Nephron progenitor cell (in vitro differentiated cells): ENCODE measurements at regions not wholly inside any gene's neighbourhood (a gene's known extent, or its start where the extent isn't known, plus 50 kb on each side); places are given as distances from the start of the nearest gene placed in this dataset.
A peak's percentile ranks its signal among the peaks of the same experiment; 100 is the strongest.

Experiments used
- DNase-seq: peaks from one replicate; pipeline ENCODE4 v3.0.0; 2021
- H3K27ac Mint-ChIP-seq: 2 replicates; pipeline ENCODE4 v1.8.0; 2021; ENCODE audit warnings: mild to moderate bottlenecking, moderate library complexity, mixed read lengths
- H3K27me3 Mint-ChIP-seq: 2 replicates; pipeline ENCODE4 v1.8.0; 2021; ENCODE audit warnings: mild to moderate bottlenecking, low read depth, mixed read lengths; ENCODE audit not compliant: poor library complexity
- H3K36me3 Mint-ChIP-seq: 2 replicates; pipeline ENCODE4 v1.8.0; 2021; ENCODE audit warnings: low read depth, mixed read lengths
- H3K4me1 Mint-ChIP-seq: 2 replicates; pipeline ENCODE4 v1.8.0; 2021; ENCODE audit warnings: mixed read lengths
- H3K4me3 Mint-ChIP-seq: 2 replicates; pipeline ENCODE4 v1.8.0; 2021; ENCODE audit warnings: mild to moderate bottlenecking, moderate library complexity, mixed read lengths
- H3K9me3 Mint-ChIP-seq: 2 replicates; pipeline ENCODE4 v1.8.0; 2021; ENCODE audit warnings: mild to moderate bottlenecking, moderate library complexity, mixed read lengths
- TF ChIP-seq, protein P1 (sequence below): fragments of 200-600 bp; sonication (generic); IDR thresholded peaks from 2 replicates; pipeline ENCODE4 v1.5.0; 2021; ENCODE audit warnings: antibody characterized with exemption

DNA sequence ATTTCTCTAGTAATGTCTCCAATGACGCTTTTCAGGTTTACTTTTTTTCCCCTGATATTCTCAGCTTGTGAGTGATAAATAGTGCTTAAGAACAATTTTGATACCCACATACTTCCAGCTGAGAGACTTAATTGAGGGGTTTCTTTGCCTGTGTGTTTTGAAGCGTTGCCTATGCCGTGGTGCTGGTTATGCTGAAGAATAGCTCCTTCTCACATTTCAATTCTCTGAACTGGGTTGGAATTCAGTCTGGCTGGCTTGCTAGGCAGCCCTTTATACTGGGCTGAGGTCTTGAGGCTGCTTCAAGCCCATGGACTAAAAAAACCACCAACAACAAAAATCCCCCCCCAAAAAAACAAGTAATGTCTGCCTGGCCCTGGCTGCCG, 87.4 kb downstream of the CHST2 start:
- peaks cover 12% of the 10 kb centered on the region for H3K9me3 Mint-ChIP-seq
- H3K4me1 Mint-ChIP-seq = peaks cover 31% of the 10 kb centered on the region
- peak overlapping the region; percentile 71 for H3K27ac Mint-ChIP-seq
- TF ChIP-seq, protein P1, sequence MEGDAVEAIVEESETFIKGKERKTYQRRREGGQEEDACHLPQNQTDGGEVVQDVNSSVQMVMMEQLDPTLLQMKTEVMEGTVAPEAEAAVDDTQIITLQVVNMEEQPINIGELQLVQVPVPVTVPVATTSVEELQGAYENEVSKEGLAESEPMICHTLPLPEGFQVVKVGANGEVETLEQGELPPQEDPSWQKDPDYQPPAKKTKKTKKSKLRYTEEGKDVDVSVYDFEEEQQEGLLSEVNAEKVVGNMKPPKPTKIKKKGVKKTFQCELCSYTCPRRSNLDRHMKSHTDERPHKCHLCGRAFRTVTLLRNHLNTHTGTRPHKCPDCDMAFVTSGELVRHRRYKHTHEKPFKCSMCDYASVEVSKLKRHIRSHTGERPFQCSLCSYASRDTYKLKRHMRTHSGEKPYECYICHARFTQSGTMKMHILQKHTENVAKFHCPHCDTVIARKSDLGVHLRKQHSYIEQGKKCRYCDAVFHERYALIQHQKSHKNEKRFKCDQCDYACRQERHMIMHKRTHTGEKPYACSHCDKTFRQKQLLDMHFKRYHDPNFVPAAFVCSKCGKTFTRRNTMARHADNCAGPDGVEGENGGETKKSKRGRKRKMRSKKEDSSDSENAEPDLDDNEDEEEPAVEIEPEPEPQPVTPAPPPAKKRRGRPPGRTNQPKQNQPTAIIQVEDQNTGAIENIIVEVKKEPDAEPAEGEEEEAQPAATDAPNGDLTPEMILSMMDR = no peak
- H3K4me3 Mint-ChIP-seq = peak overlapping the region; percentile 3
- DNase-seq = no peak
- H3K36me3 Mint-ChIP-seq = peaks cover 8% of the 10 kb centered on the region
- peaks cover 12% of the 10 kb centered on the region for H3K27me3 Mint-ChIP-seq

DNA sequence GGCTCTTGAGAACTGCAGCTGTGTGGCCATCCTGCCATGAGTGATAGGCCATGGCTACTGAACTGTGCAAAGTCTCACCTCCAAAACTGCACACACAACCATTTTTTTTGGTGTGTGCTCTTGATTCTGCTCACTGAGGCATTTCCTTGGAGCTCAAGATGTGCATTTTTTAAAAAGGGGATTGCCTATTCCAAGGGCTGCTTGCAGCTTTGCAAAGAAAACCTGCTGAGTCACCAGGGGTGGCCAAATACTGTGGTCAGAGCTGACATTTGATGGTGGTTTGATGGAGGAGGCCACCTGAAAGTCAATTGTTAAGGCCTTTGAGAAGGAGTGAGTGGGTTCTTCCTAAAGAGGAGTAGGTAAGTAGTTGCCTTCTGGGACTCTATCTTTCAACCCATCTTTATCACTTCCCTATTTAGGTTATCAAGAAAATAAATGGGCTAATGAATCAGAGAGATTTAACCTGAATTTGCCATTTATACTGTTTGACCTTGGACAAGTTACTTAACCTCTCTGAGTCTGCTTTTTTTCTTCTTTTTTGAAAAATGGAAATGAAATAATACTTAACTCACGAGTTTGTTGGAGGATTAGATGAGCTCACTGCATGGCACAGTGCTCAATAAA, 87.9 kb downstream of the CHST2 start:
- Mint-ChIP-seq H3K9me3 (peaks cover 12% of the 10 kb centered on the region), H3K27ac (peak overlapping the region; percentile 71), H3K36me3 (peaks cover 8% of the 10 kb centered on the region), H3K4me1 (peaks cover 26% of the 10 kb centered on the region), H3K27me3 (peaks cover 12% of the 10 kb centered on the region), H3K4me3 (peak overlapping the region; percentile 3)
- DNase-seq = peak; percentile 28
- TF ChIP-seq, protein P1 = no peak

DNA sequence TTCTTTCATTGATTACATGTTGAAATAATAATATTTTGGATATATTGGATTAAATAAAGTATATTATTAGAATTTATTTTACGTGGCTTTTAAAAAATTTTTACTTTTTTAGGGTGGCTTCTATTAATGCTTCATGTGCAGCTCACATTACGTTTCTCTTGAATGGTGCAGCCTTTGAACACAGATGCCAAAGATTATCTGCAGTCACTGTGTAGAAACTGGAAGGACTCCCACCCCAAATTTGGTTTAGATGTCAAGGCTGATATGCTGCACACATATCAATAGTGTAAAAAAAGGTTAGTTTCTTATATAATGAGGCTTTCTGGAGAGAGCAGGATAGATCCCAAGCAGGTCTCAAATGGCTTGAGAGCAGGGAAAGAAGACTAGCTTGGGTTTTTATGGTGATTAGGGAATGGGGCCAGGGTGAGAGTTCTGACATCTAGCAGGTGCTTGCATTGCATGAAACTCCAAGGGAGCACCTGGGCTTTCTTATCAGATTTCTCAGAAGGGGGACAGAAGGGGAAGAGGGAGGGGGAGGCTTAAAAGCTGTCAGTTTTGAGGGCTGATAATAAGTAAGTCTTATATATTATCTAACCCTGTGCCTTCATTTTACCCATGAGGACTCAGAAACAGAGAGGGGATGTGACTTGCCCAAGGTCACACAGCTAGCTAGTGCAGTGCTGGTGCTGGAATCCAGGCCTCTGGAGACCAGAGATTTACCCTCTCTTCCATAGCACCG, 89.6 kb downstream of the CHST2 start:
- peaks cover 8% of the 10 kb centered on the region for H3K36me3 Mint-ChIP-seq
- no peak overlapping the region for H3K27ac Mint-ChIP-seq

DNA sequence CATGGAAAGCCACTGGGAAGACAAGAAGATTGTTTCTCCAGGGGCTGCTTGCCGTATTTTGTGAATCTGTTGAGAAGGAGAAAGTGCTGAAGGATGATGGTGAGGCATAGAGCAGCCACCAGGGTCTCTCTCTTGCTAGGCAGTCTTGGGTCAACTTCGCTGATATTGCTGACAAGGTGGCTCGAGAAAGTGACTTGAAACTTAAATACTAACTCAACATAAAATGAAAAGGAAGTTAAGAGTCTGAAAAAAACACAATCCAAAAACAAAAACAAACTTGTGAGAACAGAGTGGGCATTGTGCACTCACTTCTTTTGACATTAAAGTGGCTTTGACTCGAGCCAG, 90.1 kb downstream of the CHST2 start:
- Mint-ChIP-seq H3K27ac (no peak overlapping the region), H3K4me1 (peaks cover 26% of the 10 kb centered on the region), H3K36me3 (peaks cover 5% of the 10 kb centered on the region), H3K9me3 (peaks cover 8% of the 10 kb centered on the region), H3K4me3 (no peak overlapping the region), H3K27me3 (peaks cover 15% of the 10 kb centered on the region)
- TF ChIP-seq, protein P1 = no peak
- no peak for DNase-seq

More for the DNA sequence above, 89.6 kb downstream of the CHST2 start:
- Mint-ChIP-seq H3K9me3 (peaks cover 12% of the 10 kb centered on the region), H3K4me1 (peaks cover 26% of the 10 kb centered on the region), H3K4me3 (no peak overlapping the region), H3K27me3 (peaks cover 15% of the 10 kb centered on the region)
- DNase-seq = no peak
- TF ChIP-seq, protein P1 = no peak

DNA sequence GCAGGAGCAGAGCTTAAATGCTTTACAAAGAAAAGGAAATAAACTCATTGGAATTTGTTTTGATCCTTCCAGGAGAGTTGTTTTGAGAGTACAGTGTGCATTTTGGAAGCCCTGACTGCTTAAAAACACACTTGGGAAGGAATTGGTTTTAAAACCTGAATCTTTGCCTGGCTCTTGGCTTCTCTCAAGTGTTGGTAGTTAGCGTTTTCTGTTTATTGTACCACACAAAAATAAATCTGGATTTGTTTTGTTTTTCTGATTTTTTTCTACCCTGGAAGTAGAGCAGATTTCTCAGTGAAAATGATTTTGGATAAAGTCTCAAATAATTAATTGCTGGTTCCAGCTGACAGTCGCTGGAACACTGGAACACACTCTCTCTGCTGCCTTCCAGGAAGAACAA, 90.6 kb downstream of the CHST2 start:
- Mint-ChIP-seq H3K4me3 (no peak overlapping the region), H3K36me3 (peaks cover 5% of the 10 kb centered on the region), H3K27ac (no peak overlapping the region), H3K27me3 (peaks cover 19% of the 10 kb centered on the region), H3K9me3 (peaks cover 7% of the 10 kb centered on the region), H3K4me1 (peaks cover 26% of the 10 kb centered on the region)
- TF ChIP-seq, protein P1 = no peak
- DNase-seq = no peak

DNA sequence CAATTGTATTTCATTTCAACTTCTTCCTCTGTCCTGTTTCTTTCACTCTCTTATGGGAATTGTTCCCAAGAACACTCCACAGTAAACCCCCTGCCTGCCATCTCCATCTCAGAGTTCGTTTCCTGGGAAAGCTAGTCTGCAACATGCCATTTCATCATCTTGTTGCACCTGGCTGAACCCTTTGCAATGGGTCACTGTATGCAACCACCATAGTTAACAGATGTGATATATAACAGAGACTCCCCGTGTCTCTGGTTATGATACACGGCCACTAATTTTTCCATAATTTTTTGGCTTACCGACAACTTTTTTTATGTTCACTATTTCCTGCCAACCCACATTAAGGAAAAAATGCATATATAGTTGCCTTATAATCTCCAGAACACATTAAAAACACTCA, 95.5 kb downstream of the CHST2 start:
- Mint-ChIP-seq H3K4me3 (no peak overlapping the region), H3K27me3 (peaks cover 21% of the 10 kb centered on the region), H3K9me3 (no peaks in the 10 kb centered on the region), H3K36me3 (no peaks in the 10 kb centered on the region), H3K27ac (no peak overlapping the region), H3K4me1 (peaks cover 14% of the 10 kb centered on the region)
- DNase-seq = no peak
- TF ChIP-seq, protein P1 = no peak
